HUES64 (cell line): ENCODE measurements at regions not wholly inside any gene's neighbourhood (a gene's known extent, or its start where the extent isn't known, plus 50 kb on each side); places are given as distances from the start of the nearest gene placed in this dataset.

Experiments used
- H3K27ac ChIP-seq: 2 replicates; pipeline ENCODE4 v1.7.0; 2013; ENCODE audit warnings: low read depth, low read length, inconsistent platforms
- H3K27me3 ChIP-seq: 2 replicates; pipeline ENCODE4 v1.6.1; 2013; ENCODE audit warnings: mild to moderate bottlenecking, low read length; ENCODE audit not compliant: insufficient read depth
- H3K36me3 ChIP-seq: 2 replicates; pipeline ENCODE4 v1.6.1; 2013; ENCODE audit warnings: mild to moderate bottlenecking, low read length; ENCODE audit not compliant: insufficient read depth
- H3K4me1 ChIP-seq: 2 replicates; pipeline ENCODE4 v1.6.1; 2013; ENCODE audit warnings: mild to moderate bottlenecking, low read length, moderate library complexity; ENCODE audit not compliant: insufficient read depth
- H3K4me3 ChIP-seq: 2 replicates; pipeline ENCODE4 v1.5.1; 2013; ENCODE audit warnings: mild to moderate bottlenecking, low read length, moderate library complexity
- H3K9ac ChIP-seq: 2 replicates; pipeline ENCODE4 v1.6.1; 2013; ENCODE audit warnings: mild to moderate bottlenecking, low read depth, low read length
- H3K9me3 ChIP-seq: 2 replicates; pipeline ENCODE4 v1.6.1; 2013; ENCODE audit warnings: low read depth, low read length; ENCODE audit not compliant: insufficient read depth
- WGBS: fragments of 150-250, 120-280 bp; methylation state at CpG from one replicate; pipeline ENCODE4 v1.1.7; 2013; ENCODE audit warnings: missing lambda C conversion rate; 5-methylcytosine and 5-hydroxymethylcytosine counted together

GRCh38 chr22:48548391-48548790, 1279.3 kb downstream of the BRD1 start:
- H3K9me3 ChIP-seq = no peaks in the 10 kb centered on the region
- 95% methylated on average over 8 of the region's 8 CpGs for whole genome bisulfite sequencing
- H3K27me3 ChIP-seq = no peaks in the 10 kb centered on the region
- no peak overlapping the region for H3K27ac ChIP-seq
- H3K36me3 ChIP-seq = no peaks in the 10 kb centered on the region
- H3K4me1 ChIP-seq = no peaks in the 10 kb centered on the region
- H3K4me3 ChIP-seq = no peak overlapping the region
- no peak overlapping the region for H3K9ac ChIP-seq

- Histone ChIP-seq H3K27ac (no peak overlapping the region), H3K4me3 (no peak overlapping the region), H3K4me1 (no peaks in the 10 kb centered on the region), H3K9ac (no peak overlapping the region), H3K9me3 (no peaks in the 10 kb centered on the region), H3K27me3 (no peaks in the 10 kb centered on the region), H3K36me3 (no peaks in the 10 kb centered on the region)
- WGBS = 93% methylated on average over 13 of the region's 13 CpGs
Observed at GRCh38 chr22:48547971-48548370, 1279.7 kb downstream of the BRD1 start.

GRCh38 chr22:48546653-48547424, 1280.8 kb downstream of the BRD1 start:
- Histone ChIP-seq H3K4me3 (no peak overlapping the region), H3K9ac (no peak overlapping the region), H3K27ac (no peak overlapping the region), H3K27me3 (no peaks in the 10 kb centered on the region), H3K36me3 (no peaks in the 10 kb centered on the region), H3K4me1 (no peaks in the 10 kb centered on the region), H3K9me3 (no peaks in the 10 kb centered on the region)
- 91% methylated on average over 19 of the region's 19 CpGs for WGBS

- H3K27ac ChIP-seq = no peak overlapping the region
Observed at GRCh38 chr22:48545987-48546386, 1281.7 kb downstream of the BRD1 start.

DNA sequence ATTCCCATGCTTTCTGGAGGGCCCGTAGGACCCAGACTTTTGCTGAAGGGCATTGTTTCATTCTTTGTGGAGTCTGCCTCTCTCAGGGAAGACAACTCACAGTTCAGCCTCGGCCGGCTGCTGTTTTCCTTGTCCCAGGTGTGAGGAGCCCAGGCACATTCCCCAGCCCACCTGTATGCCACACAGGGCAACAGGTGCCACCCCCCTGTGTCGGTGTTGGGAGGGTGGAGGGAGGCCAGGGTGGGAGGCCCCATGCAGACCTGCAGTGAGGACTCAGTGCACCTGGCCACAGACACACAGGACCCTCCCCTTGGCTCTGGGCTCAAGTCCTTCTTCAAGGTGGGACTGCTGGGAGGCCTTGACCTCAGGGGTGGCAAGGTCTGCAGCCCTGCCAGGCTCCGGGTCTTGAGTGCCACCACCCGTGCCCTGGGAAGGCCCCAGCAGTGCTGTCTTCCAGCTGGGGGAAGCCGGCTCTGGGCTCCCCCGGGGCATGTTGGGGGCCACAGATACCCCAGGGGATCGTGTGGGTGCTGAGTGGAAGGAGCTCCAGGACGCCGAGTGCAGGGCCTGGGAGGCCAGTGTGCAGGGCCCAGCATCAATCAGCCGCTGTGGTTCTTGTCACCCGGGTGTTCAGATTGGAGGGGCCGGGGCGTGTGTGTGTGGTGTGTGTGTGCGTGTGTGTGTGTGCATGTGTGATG, 1286.1 kb downstream of the BRD1 start:
- no peaks in the 10 kb centered on the region for H3K4me1 ChIP-seq
- no peaks in the 10 kb centered on the region for H3K27me3 ChIP-seq
- H3K36me3 ChIP-seq = no peaks in the 10 kb centered on the region
- 94% methylated on average over 16 of the region's 16 CpGs for WGBS
- H3K9me3 ChIP-seq = no peaks in the 10 kb centered on the region
- H3K27ac ChIP-seq = no peak overlapping the region
- no peak overlapping the region for H3K9ac ChIP-seq
- no peak overlapping the region for H3K4me3 ChIP-seq

More at GRCh38 chr22:48545987-48546386, 1281.7 kb downstream of the BRD1 start:
- Histone ChIP-seq H3K4me1 (no peaks in the 10 kb centered on the region), H3K9ac (no peak overlapping the region), H3K36me3 (no peaks in the 10 kb centered on the region), H3K27me3 (no peaks in the 10 kb centered on the region), H3K4me3 (no peak overlapping the region), H3K9me3 (no peaks in the 10 kb centered on the region)
- WGBS = 89% methylated on average over 18 of the region's 18 CpGs

DNA sequence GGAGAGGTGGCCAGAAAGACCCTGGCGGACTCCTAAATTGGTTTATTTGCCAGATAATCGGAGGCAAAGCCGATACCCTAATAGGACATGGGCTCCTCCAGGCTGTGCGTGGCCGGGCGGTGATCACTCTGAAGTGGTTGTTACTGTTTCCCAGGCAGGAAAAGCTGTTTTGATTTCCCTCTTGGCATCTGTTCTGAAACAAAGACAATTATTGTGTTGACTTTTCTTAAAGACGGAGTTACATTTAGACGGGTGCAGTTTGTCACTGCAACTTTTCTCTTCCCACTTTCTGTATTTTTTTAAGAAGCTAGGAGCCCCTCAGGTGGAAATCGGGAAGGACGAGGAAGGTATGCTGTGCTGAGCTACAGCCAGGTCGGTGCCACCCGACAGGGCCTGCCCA, 1288.4 kb downstream of the BRD1 start:
- WGBS = 96% methylated on average over 12 of the region's 12 CpGs
- H3K4me1 ChIP-seq = no peaks in the 10 kb centered on the region
- H3K9ac ChIP-seq = no peak overlapping the region
- no peak overlapping the region for H3K27ac ChIP-seq
- no peaks in the 10 kb centered on the region for H3K27me3 ChIP-seq
- H3K9me3 ChIP-seq = no peaks in the 10 kb centered on the region
- H3K4me3 ChIP-seq = no peak overlapping the region
- peaks cover 4% of the 10 kb centered on the region; the same call in 1 of the 2 replicates for H3K36me3 ChIP-seq

- H3K4me3 ChIP-seq = no peak overlapping the region
- no peak overlapping the region for H3K27ac ChIP-seq
- H3K4me1 ChIP-seq = no peaks in the 10 kb centered on the region
- 89% methylated on average over 18 of the region's 18 CpGs for WGBS
- no peak overlapping the region for H3K9ac ChIP-seq
- no peaks in the 10 kb centered on the region for H3K27me3 ChIP-seq
- H3K36me3 ChIP-seq = peaks cover 4% of the 10 kb centered on the region; the same call in 1 of the 2 replicates
- H3K9me3 ChIP-seq = no peaks in the 10 kb centered on the region
Observed at GRCh38 chr22:48538291-48538820, 1289.3 kb downstream of the BRD1 start.

DNA sequence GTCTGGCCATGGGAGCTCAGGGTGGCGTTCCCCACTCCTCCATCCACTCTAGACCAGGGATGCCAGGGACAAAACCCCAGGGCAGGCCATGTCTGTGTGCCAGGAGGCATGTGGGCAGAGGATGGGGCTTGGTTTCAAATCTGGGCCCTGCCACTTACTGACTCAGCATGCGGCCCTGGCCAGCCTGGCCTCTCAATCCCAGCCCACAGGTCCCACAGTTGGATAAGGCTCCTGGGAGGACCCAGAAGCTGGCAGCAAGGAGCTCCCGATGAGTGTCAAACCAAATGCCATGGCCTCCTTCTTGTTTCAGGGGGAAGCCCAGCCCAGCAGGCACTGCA, 1290.4 kb downstream of the BRD1 start:
- H3K27me3 ChIP-seq = no peaks in the 10 kb centered on the region
- WGBS = 97% methylated on average over 3 of the region's 3 CpGs
- H3K4me1 ChIP-seq = no peaks in the 10 kb centered on the region
- H3K4me3 ChIP-seq = no peak overlapping the region
- no peak overlapping the region for H3K9ac ChIP-seq
- H3K9me3 ChIP-seq = no peaks in the 10 kb centered on the region
- no peak overlapping the region for H3K27ac ChIP-seq
- peaks cover 4% of the 10 kb centered on the region; the same call in 1 of the 2 replicates for H3K36me3 ChIP-seq

- H3K9ac ChIP-seq = no peak overlapping the region
- peaks cover 4% of the 10 kb centered on the region; the same call in 1 of the 2 replicates for H3K36me3 ChIP-seq
- no peak overlapping the region for H3K27ac ChIP-seq
- no peaks in the 10 kb centered on the region for H3K9me3 ChIP-seq
- H3K4me3 ChIP-seq = no peak overlapping the region
- 93% methylated on average over 29 of the region's 30 CpGs for WGBS
- H3K4me1 ChIP-seq = no peaks in the 10 kb centered on the region
- H3K27me3 ChIP-seq = no peaks in the 10 kb centered on the region
Observed at GRCh38 chr22:48536541-48537342, 1290.9 kb downstream of the BRD1 start.

DNA sequence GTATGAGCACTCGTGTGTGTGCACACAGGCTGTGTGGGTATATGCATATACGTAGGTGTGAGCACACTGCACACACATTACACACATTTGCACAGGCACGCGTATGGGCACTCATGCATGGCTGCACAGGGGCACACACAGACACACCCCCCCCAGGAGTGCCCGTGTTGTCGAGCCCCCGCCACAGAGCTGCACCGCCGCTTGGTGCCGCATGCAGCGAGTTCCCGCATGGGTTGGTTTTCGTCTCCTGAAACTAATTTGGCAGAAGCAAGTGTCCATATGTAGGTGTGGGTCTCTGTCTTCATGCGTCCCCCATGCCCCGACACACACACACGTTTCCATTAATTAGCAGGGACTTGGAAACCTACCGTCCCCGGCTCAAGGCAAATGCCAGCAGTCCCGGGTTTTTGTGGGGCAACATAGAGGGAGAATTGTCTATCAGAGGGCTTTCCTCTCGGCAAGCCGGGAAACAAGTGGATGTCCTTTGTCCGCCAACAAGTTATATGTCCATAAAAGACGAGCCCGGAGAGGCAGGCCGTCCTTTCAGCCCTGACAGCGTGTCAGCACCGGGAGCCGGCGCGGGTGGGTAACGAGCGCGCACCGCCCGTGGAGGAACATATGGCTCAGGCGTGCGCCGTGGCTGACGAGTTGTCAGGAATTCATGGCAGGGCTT, 1291.7 kb downstream of the BRD1 start:
- Histone ChIP-seq H3K9ac (no peak overlapping the region), H3K9me3 (no peaks in the 10 kb centered on the region), H3K36me3 (peaks cover 4% of the 10 kb centered on the region; the same call in 1 of the 2 replicates), H3K27ac (no peak overlapping the region), H3K4me3 (no peak overlapping the region), H3K4me1 (no peaks in the 10 kb centered on the region), H3K27me3 (no peaks in the 10 kb centered on the region)
- 96% methylated on average over 39 of the region's 39 CpGs for WGBS
